ENCODE measurements at regions not wholly inside any gene's neighbourhood (a gene's known extent, or its start where the extent isn't known, plus 50 kb on each side); places are given as distances from the start of the nearest gene placed in this dataset.

DNA sequence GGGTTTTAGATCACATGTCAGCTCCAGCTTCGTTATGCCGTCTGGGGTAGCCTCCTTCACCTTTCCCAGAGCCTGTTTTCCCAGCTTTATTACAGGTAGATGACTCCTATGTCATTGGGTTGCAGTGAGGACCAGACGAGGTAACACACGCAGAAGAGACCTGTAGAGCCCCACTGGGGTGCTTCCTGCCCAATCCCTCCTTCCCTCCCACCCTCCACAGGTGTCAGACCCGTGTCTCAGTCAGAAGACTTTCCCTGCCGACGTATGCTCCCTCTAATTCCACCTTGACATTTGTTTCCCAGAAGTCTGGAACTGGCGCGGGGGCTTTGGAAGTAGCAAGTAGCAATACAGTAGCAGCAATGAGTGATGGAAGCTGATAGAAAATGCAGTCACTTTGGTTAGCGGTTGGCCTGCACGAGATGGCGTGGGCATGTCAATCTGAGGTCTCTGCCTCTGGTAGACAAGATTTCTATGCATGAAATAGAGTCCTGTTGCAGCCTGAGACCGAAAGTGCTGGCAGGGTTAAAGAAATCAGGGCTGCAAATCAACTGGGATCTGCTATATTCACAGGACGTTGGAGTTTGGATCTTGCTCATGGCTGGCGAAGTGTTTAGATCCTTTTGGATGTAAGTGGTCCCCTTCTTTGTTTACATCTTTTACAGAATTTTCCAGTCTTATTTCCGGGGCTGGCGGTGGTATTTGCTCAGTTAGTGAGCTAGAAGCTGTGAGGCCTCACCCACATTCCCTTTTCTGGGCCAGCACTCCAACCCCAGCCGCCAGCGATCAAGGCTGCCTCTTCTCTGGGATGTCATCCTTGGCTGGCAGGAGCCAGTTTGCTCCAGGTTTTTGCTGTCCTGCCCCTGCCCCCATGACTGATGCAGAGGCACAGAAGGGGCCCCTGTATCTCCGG is 78.3 kb upstream of the KMT2C start:
- TF ChIP-seq POLR2A (IDR thresholded peaks at IDR 0.05) = no peak
- TF ChIP-seq, protein P1, sequence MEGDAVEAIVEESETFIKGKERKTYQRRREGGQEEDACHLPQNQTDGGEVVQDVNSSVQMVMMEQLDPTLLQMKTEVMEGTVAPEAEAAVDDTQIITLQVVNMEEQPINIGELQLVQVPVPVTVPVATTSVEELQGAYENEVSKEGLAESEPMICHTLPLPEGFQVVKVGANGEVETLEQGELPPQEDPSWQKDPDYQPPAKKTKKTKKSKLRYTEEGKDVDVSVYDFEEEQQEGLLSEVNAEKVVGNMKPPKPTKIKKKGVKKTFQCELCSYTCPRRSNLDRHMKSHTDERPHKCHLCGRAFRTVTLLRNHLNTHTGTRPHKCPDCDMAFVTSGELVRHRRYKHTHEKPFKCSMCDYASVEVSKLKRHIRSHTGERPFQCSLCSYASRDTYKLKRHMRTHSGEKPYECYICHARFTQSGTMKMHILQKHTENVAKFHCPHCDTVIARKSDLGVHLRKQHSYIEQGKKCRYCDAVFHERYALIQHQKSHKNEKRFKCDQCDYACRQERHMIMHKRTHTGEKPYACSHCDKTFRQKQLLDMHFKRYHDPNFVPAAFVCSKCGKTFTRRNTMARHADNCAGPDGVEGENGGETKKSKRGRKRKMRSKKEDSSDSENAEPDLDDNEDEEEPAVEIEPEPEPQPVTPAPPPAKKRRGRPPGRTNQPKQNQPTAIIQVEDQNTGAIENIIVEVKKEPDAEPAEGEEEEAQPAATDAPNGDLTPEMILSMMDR (IDR thresholded peaks at IDR 0.05) = no peak

Data from uterus (tissue), 2 donors.